Stomach (tissue), 4 donors: ENCODE measurements at regions not wholly inside any gene's neighbourhood (a gene's known extent, or its start where the extent isn't known, plus 50 kb on each side); places are given as distances from the start of the nearest gene placed in this dataset.

ENCODE experiments used
- CTCF ChIP-seq, 7 experiments: fragments of 450-650 bp in 4 of 7; fragments of 200-600 bp in 3 of 7; sonication (generic) in 3 of 7; IDR thresholded peaks; one replicate each; pipeline ENCODE4 v1.5.1; 2016 to 2019; ENCODE audit warnings: antibody characterized with exemption in 7 of 7, control low read depth in 2 of 7, mild to moderate bottlenecking in 1 of 7
- EP300 ChIP-seq: sonication (generic); formaldehyde crosslinking; IDR thresholded peaks from one replicate; pipeline ENCODE4 v1.6.1; 2017; ENCODE audit warnings: antibody characterized with exemption

GRCh38 chr12:25009496-25010092 is 60.7 kb upstream of the BCAT1 start:
- TF ChIP-seq CTCF (IDR thresholded peaks at IDR 0.05) (no peak), EP300 (no peak)
